ENCODE measurements at regions not wholly inside any gene's neighbourhood (a gene's known extent, or its start where the extent isn't known, plus 50 kb on each side); places are given as distances from the start of the nearest gene placed in this dataset.
"Not testable (repeated sequence)": the region's sequence is repeated elsewhere in the genome, so short reads cannot be mapped to it uniquely, and the experiment has no call there.

GRCh38 chr1:189803364-189803763, 674.3 kb downstream of the BRINP3 start:
- no peaks in the 10 kb centered on the region for H3F3A ChIP-seq (ENCODE audit: insufficient read depth, low read length)
- no peaks in the 10 kb centered on the region for H3K36me3 ChIP-seq (ENCODE audit: insufficient read depth, low read length)
- H3K27ac ChIP-seq (ENCODE audit: low read depth, low read length, poor library complexity, severe bottlenecking), result no peak overlapping the region
- no peak overlapping the region for H2AFZ ChIP-seq (ENCODE audit: low read length)
- no peaks in the 10 kb centered on the region for H3K4me1 ChIP-seq (ENCODE audit: insufficient read depth, low read length, severe bottlenecking)
- H4K20me1 ChIP-seq (ENCODE audit: insufficient read depth, low read length), result no peaks in the 10 kb centered on the region
- H3K9ac ChIP-seq (ENCODE audit: low read length), result no peak overlapping the region
- H3K9me2 ChIP-seq (ENCODE audit: low read depth, low read length), result no peaks in the 10 kb centered on the region
- H3K27me3 ChIP-seq (ENCODE audit: insufficient read depth, low read length), result no peaks in the 10 kb centered on the region
- no peak overlapping the region for H3K4me2 ChIP-seq (ENCODE audit: low read length)
- H3K79me2 ChIP-seq (ENCODE audit: insufficient read depth, low read length), result no peaks in the 10 kb centered on the region
- no peak for TF ChIP-seq CTCF (IDR thresholded peaks at IDR 0.05; ENCODE audit: low read length)
- TF ChIP-seq EZH2 (IDR thresholded peaks at IDR 0.05; ENCODE audit: borderline replicate concordance, low read length), result no peak
- H3K9me3 ChIP-seq (ENCODE audit: low read length), result no peaks in the 10 kb centered on the region
- H3K4me3 ChIP-seq (ENCODE audit: low read depth, low read length, poor library complexity, severe bottlenecking), result no peak overlapping the region

- no peak overlapping the region for H3K4me2 ChIP-seq (ENCODE audit: low read length)
- no peaks in the 10 kb centered on the region for H3K9me2 ChIP-seq (ENCODE audit: low read depth, low read length)
- H3K27me3 ChIP-seq (ENCODE audit: insufficient read depth, low read length), result no peaks in the 10 kb centered on the region
- no peaks in the 10 kb centered on the region for H3F3A ChIP-seq (ENCODE audit: insufficient read depth, low read length)
- no peak overlapping the region for H2AFZ ChIP-seq (ENCODE audit: low read length)
- H3K79me2 ChIP-seq (ENCODE audit: insufficient read depth, low read length), result no peaks in the 10 kb centered on the region
- no peak for TF ChIP-seq CTCF (IDR thresholded peaks at IDR 0.05; ENCODE audit: low read length)
- no peaks in the 10 kb centered on the region for H3K4me1 ChIP-seq (ENCODE audit: insufficient read depth, low read length, severe bottlenecking)
- H3K36me3 ChIP-seq (ENCODE audit: insufficient read depth, low read length), result no peaks in the 10 kb centered on the region
- H3K27ac ChIP-seq (ENCODE audit: low read depth, low read length, poor library complexity, severe bottlenecking), result no peak overlapping the region
- H4K20me1 ChIP-seq (ENCODE audit: insufficient read depth, low read length), result no peaks in the 10 kb centered on the region
- H3K4me3 ChIP-seq (ENCODE audit: low read depth, low read length, poor library complexity, severe bottlenecking), result no peak overlapping the region
- H3K9me3 ChIP-seq (ENCODE audit: low read length), result no peaks in the 10 kb centered on the region
- H3K9ac ChIP-seq (ENCODE audit: low read length), result no peak overlapping the region
Observed at GRCh38 chr1:189804352-189804751, 673.3 kb downstream of the BRINP3 start.

- no peak overlapping the region for H3K27ac ChIP-seq (ENCODE audit: low read depth, low read length, poor library complexity, severe bottlenecking)
- no peaks in the 10 kb centered on the region for H3K36me3 ChIP-seq (ENCODE audit: insufficient read depth, low read length)
- no peak overlapping the region for H3K4me2 ChIP-seq (ENCODE audit: low read length)
- no peaks in the 10 kb centered on the region for H3F3A ChIP-seq (ENCODE audit: insufficient read depth, low read length)
- H3K4me1 ChIP-seq (ENCODE audit: insufficient read depth, low read length, severe bottlenecking), result no peaks in the 10 kb centered on the region
- no peaks in the 10 kb centered on the region for H3K9me3 ChIP-seq (ENCODE audit: low read length)
- no peaks in the 10 kb centered on the region for H3K9me2 ChIP-seq (ENCODE audit: low read depth, low read length)
- no peak overlapping the region for H3K9ac ChIP-seq (ENCODE audit: low read length)
- H4K20me1 ChIP-seq (ENCODE audit: insufficient read depth, low read length), result no peaks in the 10 kb centered on the region
- H3K79me2 ChIP-seq (ENCODE audit: insufficient read depth, low read length), result no peaks in the 10 kb centered on the region
- H3K27me3 ChIP-seq (ENCODE audit: insufficient read depth, low read length), result no peaks in the 10 kb centered on the region
- no peak for TF ChIP-seq CTCF (IDR thresholded peaks at IDR 0.05; ENCODE audit: low read length)
- TF ChIP-seq EZH2 (IDR thresholded peaks at IDR 0.05; ENCODE audit: borderline replicate concordance, low read length), result no peak
- H3K4me3 ChIP-seq (ENCODE audit: low read depth, low read length, poor library complexity, severe bottlenecking), result no peak overlapping the region
- H2AFZ ChIP-seq (ENCODE audit: low read length), result no peak overlapping the region
Observed at GRCh38 chr1:189805735-189806134, 671.9 kb downstream of the BRINP3 start.

GRCh38 chr1:189810639-189811038, 667.0 kb downstream of the BRINP3 start:
- not testable (repeated sequence) for H3K4me3 ChIP-seq (ENCODE audit: low read depth, low read length, poor library complexity, severe bottlenecking); H3K36me3 ChIP-seq (ENCODE audit: insufficient read depth, low read length); H3K9ac ChIP-seq (ENCODE audit: low read length); H3K4me2 ChIP-seq (ENCODE audit: low read length); H2AFZ ChIP-seq (ENCODE audit: low read length); H4K20me1 ChIP-seq (ENCODE audit: insufficient read depth, low read length); H3K27ac ChIP-seq (ENCODE audit: low read depth, low read length, poor library complexity, severe bottlenecking); H3K79me2 ChIP-seq (ENCODE audit: insufficient read depth, low read length); H3K9me2 ChIP-seq (ENCODE audit: low read depth, low read length); H3K27me3 ChIP-seq (ENCODE audit: insufficient read depth, low read length); H3K4me1 ChIP-seq (ENCODE audit: insufficient read depth, low read length, severe bottlenecking); H3F3A ChIP-seq (ENCODE audit: insufficient read depth, low read length); H3K9me3 ChIP-seq (ENCODE audit: low read length)
